Large intestine (tissue), 3 donors: ENCODE measurements at regions not wholly inside any gene's neighbourhood (a gene's known extent, or its start where the extent isn't known, plus 50 kb on each side); places are given as distances from the start of the nearest gene placed in this dataset.
"Not testable (repeated sequence)": the region's sequence is repeated elsewhere in the genome, so short reads cannot be mapped to it uniquely, and the experiment has no call there.

Source experiments
- DNase-seq, 2 donors: peaks; one replicate each; pipeline versions ENCODE4 v3.0.0 to v3.0.0-alpha.2; 2013
- H3K27ac ChIP-seq: one replicate; pipeline ENCODE4 v1.5.1; 2013; ENCODE audit warnings: low read length
- H3K27me3 ChIP-seq: 2 replicates; pipeline ENCODE4 v1.6.1; 2013; ENCODE audit warnings: low read length; ENCODE audit not compliant: control insufficient read depth, insufficient read depth
- H3K36me3 ChIP-seq: 2 replicates; pipeline ENCODE4 v1.6.1; 2013; ENCODE audit warnings: low read length; ENCODE audit not compliant: control insufficient read depth, insufficient read depth
- H3K4me1 ChIP-seq: one replicate; pipeline ENCODE4 v1.6.1; 2013; ENCODE audit warnings: low read length; ENCODE audit not compliant: control insufficient read depth, insufficient read depth
- H3K4me3 ChIP-seq: one replicate; pipeline ENCODE4 v1.5.1; 2013; ENCODE audit warnings: low read length
- H3K9me3 ChIP-seq: one replicate; pipeline ENCODE4 v1.6.1; 2013; ENCODE audit warnings: mild to moderate bottlenecking, low read depth, low read length, moderate library complexity; ENCODE audit not compliant: control insufficient read depth
- WGBS: methylation state at CpG from one replicate; pipeline ENCODE4 v1.1.5; 2013; ENCODE audit warnings: low lambda C conversion rate; ENCODE audit not compliant: insufficient coverage; 5-methylcytosine and 5-hydroxymethylcytosine counted together

GRCh38 chr9:31377358-31377757 is 1007.1 kb upstream of the ACO1 start:
- no peak overlapping the region for H3K4me3 ChIP-seq
- H3K27me3 ChIP-seq = no peaks in the 10 kb centered on the region
- no peaks in the 10 kb centered on the region for H3K9me3 ChIP-seq
- no peaks in the 10 kb centered on the region for H3K36me3 ChIP-seq
- no peak for DNase-seq
- H3K4me1 ChIP-seq = no peaks in the 10 kb centered on the region
- WGBS = 82% methylated on average over 4 of the region's 4 CpGs
- no peak overlapping the region for H3K27ac ChIP-seq

- Histone ChIP-seq H3K27me3 (no peaks in the 10 kb centered on the region), H3K36me3 (no peaks in the 10 kb centered on the region), H3K9me3 (no peaks in the 10 kb centered on the region), H3K4me1 (no peaks in the 10 kb centered on the region), H3K27ac (no peak overlapping the region), H3K4me3 (no peak overlapping the region)
- WGBS = 80% methylated on average over 1 of the region's 1 CpG
- no peak for DNase-seq
Observed at GRCh38 chr9:31388660-31389059, 995.8 kb upstream of the ACO1 start.

GRCh38 chr9:31389075-31389474 is 995.4 kb upstream of the ACO1 start:
- H3K27ac ChIP-seq = no peak overlapping the region
- 75% methylated on average over 3 of the region's 3 CpGs for WGBS
- H3K36me3 ChIP-seq = no peaks in the 10 kb centered on the region
- no peaks in the 10 kb centered on the region for H3K9me3 ChIP-seq
- no peaks in the 10 kb centered on the region for H3K27me3 ChIP-seq
- no peaks in the 10 kb centered on the region for H3K4me1 ChIP-seq
- no peak overlapping the region for H3K4me3 ChIP-seq
- DNase-seq = no peak

DNA sequence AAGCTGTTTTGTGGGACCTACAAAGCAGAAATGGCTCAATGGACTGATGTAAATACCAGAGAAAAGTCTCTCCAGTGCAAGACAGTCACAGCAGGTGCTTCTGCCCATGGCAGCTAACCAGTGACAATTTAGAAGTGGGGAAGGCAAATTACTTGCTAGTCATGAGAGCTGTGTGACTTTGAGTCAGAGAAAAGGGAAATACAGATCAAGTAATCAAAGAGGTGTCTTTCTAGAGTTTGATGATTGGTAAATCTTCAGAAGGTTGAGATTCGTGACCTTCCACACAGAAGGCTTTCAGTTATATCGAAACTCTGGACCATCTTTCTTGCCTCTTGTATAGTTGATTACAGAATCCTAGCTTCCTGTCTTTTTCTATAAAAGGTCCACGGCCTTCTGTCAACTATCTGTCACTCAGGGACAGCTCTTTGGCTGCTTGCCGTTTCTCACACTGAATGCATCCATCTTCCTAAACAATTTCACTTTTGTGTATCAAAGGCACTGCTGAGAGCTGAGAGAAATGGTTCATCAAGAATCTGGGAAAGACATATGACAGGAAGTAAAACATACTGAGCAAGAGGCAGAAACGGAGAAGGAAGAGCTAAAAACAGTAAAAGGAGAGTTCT is 993.9 kb upstream of the ACO1 start:
- H3K27me3 ChIP-seq = no peaks in the 10 kb centered on the region
- H3K9me3 ChIP-seq = no peaks in the 10 kb centered on the region
- WGBS = 41% methylated on average over 4 of the region's 5 CpGs
- H3K27ac ChIP-seq = no peak overlapping the region
- H3K36me3 ChIP-seq = no peaks in the 10 kb centered on the region
- no peaks in the 10 kb centered on the region for H3K4me1 ChIP-seq
- no peak overlapping the region for H3K4me3 ChIP-seq
- no peak for DNase-seq

DNA sequence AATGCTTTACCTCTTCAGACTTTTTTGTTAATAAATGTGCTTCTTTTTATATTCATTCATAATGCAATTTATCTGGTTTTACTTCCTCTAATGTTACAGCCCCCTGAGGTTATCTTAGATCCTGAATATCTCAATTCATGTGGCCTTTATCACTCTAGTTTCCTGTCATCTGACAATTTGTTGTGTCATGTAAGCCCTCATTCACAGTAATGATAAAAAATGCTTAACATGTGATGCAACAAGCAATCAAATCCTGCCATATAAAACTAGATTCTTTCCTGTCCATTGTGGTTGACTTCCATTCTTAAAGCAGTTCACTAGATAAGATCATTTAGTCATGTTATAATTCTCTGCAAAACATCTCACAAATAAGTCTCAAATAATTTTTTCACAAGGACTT is 991.2 kb upstream of the ACO1 start:
- H3K27me3 ChIP-seq = no peaks in the 10 kb centered on the region
- DNase-seq = no peak
- no peaks in the 10 kb centered on the region for H3K36me3 ChIP-seq
- no peaks in the 10 kb centered on the region for H3K9me3 ChIP-seq
- H3K27ac ChIP-seq = no peak overlapping the region
- no peaks in the 10 kb centered on the region for H3K4me1 ChIP-seq
- H3K4me3 ChIP-seq = no peak overlapping the region

DNA sequence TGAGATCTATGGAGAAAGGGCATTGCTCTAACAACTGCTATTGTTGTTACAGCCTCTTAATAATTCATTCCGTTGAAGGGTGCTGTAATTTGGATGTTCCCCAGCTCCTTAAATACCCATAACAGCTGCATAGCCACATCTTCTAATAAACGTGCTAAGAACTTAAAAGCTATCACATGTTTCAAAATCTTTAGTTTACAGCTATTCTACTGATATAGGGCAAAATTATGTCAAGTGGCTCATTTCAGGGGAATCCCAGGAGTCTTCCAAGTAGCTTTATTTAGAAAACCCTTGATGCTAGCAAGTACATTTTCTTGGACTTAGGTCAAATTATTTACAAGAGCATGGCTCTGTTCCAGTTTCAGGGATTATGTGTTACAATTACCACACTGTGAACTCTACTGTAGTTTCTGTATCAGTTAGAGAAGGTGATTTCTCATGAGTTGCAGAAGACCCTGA is 990.4 kb upstream of the ACO1 start:
- Histone ChIP-seq H3K27me3 (no peaks in the 10 kb centered on the region), H3K27ac (no peak overlapping the region), H3K4me3 (no peak overlapping the region), H3K36me3 (no peaks in the 10 kb centered on the region), H3K9me3 (no peaks in the 10 kb centered on the region), H3K4me1 (no peaks in the 10 kb centered on the region)
- DNase-seq = peak in 1 of 2 donors; percentile 26
- no CpG with 5 or more reads among the region's 2 CpGs for WGBS

GRCh38 chr9:31412081-31412480 is 972.4 kb upstream of the ACO1 start:
- H3K27ac ChIP-seq = no peak overlapping the region
- H3K9me3 ChIP-seq = no peaks in the 10 kb centered on the region
- H3K27me3 ChIP-seq = no peaks in the 10 kb centered on the region
- DNase-seq = no peak
- no peaks in the 10 kb centered on the region for H3K4me1 ChIP-seq
- H3K4me3 ChIP-seq = no peak overlapping the region
- H3K36me3 ChIP-seq = no peaks in the 10 kb centered on the region

- Histone ChIP-seq H3K36me3 (no peaks in the 10 kb centered on the region), H3K4me1 (no peaks in the 10 kb centered on the region), H3K9me3 (no peaks in the 10 kb centered on the region), H3K27ac (no peak overlapping the region), H3K27me3 (no peaks in the 10 kb centered on the region), H3K4me3 (no peak overlapping the region)
- no peak for DNase-seq
Observed at GRCh38 chr9:31415164-31415563, 969.3 kb upstream of the ACO1 start.

- Histone ChIP-seq H3K4me1 (no peaks in the 10 kb centered on the region), H3K9me3 (no peaks in the 10 kb centered on the region), H3K27me3 (no peaks in the 10 kb centered on the region), H3K36me3 (no peaks in the 10 kb centered on the region), H3K27ac (no peak overlapping the region), H3K4me3 (no peak overlapping the region)
- no peak for DNase-seq
- 100% methylated on average over 1 of the region's 4 CpGs for WGBS
Observed at GRCh38 chr9:31418419-31418818, 966.0 kb upstream of the ACO1 start.

DNA sequence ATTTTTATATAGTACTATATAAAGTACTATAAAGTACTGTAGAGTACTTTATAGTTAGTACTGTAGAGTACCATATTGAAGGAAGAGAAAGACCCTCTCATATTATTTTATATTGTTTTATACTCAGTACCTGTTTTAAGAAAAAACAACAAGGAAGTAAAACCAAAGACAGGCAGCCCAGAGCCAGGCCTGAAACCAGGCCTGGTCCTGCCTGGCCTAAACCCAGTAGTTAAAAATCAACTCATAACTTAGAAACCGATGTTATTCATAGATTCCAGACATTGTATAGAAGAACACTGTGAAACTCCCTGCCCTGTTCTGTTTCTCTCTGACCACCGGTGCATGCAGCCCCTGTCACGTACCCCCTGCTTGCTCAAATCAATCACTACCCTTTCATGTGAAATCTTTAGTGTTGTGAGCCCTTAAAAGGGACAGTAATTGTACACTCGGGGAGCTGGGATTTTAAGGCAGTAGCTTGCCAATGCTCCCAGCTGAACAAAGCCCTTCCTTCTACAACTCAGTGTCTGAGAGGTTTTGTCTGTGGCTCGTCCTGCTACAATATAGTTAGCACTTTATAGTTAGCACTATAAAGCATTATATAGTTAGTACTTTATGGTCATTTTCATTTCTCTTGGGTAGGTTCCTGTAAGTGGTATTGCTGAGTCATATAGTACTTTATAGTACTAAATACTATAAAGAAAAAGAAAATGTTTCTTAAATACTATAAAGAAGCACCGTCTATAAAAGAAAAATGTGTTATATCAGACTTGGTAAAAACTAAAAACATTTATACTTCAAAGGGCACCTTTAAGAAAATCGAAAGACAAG is 940.6 kb upstream of the ACO1 start:
- DNase-seq, H3K9me3 ChIP-seq, H3K27ac ChIP-seq, H3K36me3 ChIP-seq, H3K4me3 ChIP-seq, H3K27me3 ChIP-seq, H3K4me1 ChIP-seq: not testable (repeated sequence)
- WGBS = 100% methylated on average over 1 of the region's 7 CpGs

- Histone ChIP-seq H3K4me3 (no peak overlapping the region), H3K27ac (no peak overlapping the region), H3K27me3 (no peaks in the 10 kb centered on the region), H3K9me3 (no peaks in the 10 kb centered on the region), H3K4me1 (no peaks in the 10 kb centered on the region), H3K36me3 (no peaks in the 10 kb centered on the region)
- DNase-seq = no peak
- WGBS = 100% methylated on average over 1 of the region's 1 CpG
Observed at GRCh38 chr9:31445357-31445756, 939.1 kb upstream of the ACO1 start.
